ENCODE measurements at regions not wholly inside any gene's neighbourhood (a gene's known extent, or its start where the extent isn't known, plus 50 kb on each side); places are given as distances from the start of the nearest gene placed in this dataset.

DNA sequence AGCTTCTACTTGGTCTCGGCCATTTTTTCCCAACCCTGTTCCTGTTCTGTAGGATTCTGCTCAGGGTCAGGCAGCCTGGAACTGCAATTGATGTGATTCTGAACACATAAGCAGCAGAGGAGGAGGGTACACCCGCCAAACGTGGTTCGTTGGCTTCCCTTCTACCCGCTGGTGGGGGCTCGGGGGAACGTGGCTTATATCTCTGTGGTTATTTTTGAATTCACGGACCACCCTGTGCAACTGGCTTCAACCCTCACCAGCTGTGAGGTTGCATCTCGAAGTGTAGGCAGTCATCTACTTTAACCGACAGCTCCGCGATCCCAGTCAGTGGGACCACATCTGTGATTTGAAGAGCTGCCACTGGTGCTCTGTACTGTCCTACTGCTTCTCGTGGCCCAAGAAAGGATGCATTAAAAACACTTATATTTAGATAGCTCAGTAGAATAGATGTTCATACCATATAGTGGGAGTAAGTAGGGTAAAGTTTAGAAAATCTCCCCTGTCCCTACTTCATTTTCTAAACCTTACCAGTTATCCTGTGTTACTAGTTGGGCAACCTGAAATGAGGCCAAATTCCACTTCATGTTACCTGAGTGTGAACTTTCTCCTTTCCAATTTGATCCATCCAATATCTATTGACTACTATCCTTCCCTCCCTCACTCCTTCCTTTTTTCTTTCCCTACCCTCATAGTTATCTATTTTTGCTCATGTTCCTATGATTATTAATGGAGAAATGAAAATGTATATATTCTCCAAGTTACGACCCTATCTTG lies 80.4 kb upstream of the BCOR start:
- DNase-seq, result no peak
- Histone ChIP-seq H3K27me3 (ENCODE audit: control insufficient read depth, insufficient read depth, low read length) (peaks cover 3% of the 10 kb centered on the region), H3K9me3 (ENCODE audit: control insufficient read depth in 2 of 3, insufficient read depth in 1 of 3, low read length in 3 of 3) (no peaks in the 10 kb centered on the region), H3K9ac (ENCODE audit: low read length in 3 of 3) (no peak overlapping the region), H3K27ac (ENCODE audit: low read depth in 2 of 2, low read length in 2 of 2) (no peak overlapping the region), H3K4me1 (ENCODE audit: control insufficient read depth in 2 of 3, insufficient read depth in 2 of 3, low read depth in 1 of 3, low read length in 3 of 3) (peaks cover 0 to 15% (median 12%) of the 10 kb centered on the region in 3 donors), H3K36me3 (ENCODE audit: control insufficient read depth in 2 of 3, insufficient read depth in 3 of 3, low read length in 3 of 3) (no peaks in the 10 kb centered on the region), H3K4me3 (ENCODE audit: low read length in 3 of 3) (no peak overlapping the region)
- TF ChIP-seq, protein P1, sequence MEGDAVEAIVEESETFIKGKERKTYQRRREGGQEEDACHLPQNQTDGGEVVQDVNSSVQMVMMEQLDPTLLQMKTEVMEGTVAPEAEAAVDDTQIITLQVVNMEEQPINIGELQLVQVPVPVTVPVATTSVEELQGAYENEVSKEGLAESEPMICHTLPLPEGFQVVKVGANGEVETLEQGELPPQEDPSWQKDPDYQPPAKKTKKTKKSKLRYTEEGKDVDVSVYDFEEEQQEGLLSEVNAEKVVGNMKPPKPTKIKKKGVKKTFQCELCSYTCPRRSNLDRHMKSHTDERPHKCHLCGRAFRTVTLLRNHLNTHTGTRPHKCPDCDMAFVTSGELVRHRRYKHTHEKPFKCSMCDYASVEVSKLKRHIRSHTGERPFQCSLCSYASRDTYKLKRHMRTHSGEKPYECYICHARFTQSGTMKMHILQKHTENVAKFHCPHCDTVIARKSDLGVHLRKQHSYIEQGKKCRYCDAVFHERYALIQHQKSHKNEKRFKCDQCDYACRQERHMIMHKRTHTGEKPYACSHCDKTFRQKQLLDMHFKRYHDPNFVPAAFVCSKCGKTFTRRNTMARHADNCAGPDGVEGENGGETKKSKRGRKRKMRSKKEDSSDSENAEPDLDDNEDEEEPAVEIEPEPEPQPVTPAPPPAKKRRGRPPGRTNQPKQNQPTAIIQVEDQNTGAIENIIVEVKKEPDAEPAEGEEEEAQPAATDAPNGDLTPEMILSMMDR (IDR thresholded peaks at IDR 0.05; ENCODE audit: borderline replicate concordance, extremely low read depth, insufficient read depth), result no peak
- intact Hi-C loops (cut with DNase I), result no loop called here
- FAIRE-seq, result no peak

DNA sequence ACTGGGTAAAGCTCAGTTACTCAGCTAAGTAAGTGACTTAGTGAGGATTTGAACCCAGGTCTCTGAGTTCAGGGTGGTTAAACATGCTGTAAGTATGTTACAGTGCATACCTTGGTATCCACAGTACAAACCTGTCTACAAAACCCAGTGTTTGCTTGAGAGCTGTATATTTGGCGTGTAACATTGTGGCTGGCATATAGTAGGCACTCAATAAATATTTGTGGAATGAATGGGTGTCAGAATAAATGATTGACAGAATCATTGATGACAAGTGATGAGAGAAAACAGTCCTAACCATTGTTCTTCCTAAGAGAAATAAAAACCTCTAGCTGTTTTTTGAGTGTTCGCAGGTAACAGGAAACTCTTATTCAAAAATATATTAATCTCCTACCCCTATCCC lies 79.7 kb upstream of the BCOR start:
- DNase-seq (no peak), FAIRE-seq (no peak)
- Histone ChIP-seq H3K4me3 (ENCODE audit: low read length in 3 of 3) (peak overlapping the region in 2 of 3 donors; percentile 18 to 45), H3K4me1 (ENCODE audit: control insufficient read depth in 2 of 3, insufficient read depth in 2 of 3, low read depth in 1 of 3, low read length in 3 of 3) (peaks cover 0 to 15% (median 15%) of the 10 kb centered on the region in 3 donors), H3K36me3 (ENCODE audit: control insufficient read depth in 2 of 3, insufficient read depth in 3 of 3, low read length in 3 of 3) (no peaks in the 10 kb centered on the region), H3K27ac (ENCODE audit: low read depth in 2 of 2, low read length in 2 of 2) (peak overlapping the region; percentile 92 to 96), H3K9ac (ENCODE audit: low read length in 3 of 3) (peak overlapping the region in 1 of 3 donors; percentile 46), H3K9me3 (ENCODE audit: control insufficient read depth in 2 of 3, insufficient read depth in 1 of 3, low read length in 3 of 3) (no peaks in the 10 kb centered on the region), H3K27me3 (ENCODE audit: control insufficient read depth, insufficient read depth, low read length) (peaks cover 3% of the 10 kb centered on the region)
- TF ChIP-seq, protein P1 (IDR thresholded peaks at IDR 0.05; ENCODE audit: borderline replicate concordance, extremely low read depth, insufficient read depth), result no peak
- intact Hi-C loops (cut with DNase I), result no loop called here

GRCh38 chrX:40177117-40177430 lies 79.3 kb upstream of the BCOR start:
- DNase-seq, result peak in 2 of 5 donors; percentile 82 to 84
- Histone ChIP-seq H3K27ac (ENCODE audit: low read depth in 2 of 2, low read length in 2 of 2) (peak overlapping the region; percentile 92 to 96), H3K9me3 (ENCODE audit: control insufficient read depth in 2 of 3, insufficient read depth in 1 of 3, low read length in 3 of 3) (no peaks in the 10 kb centered on the region), H3K9ac (ENCODE audit: low read length in 3 of 3) (peak overlapping the region in 1 of 3 donors; percentile 46), H3K36me3 (ENCODE audit: control insufficient read depth in 2 of 3, insufficient read depth in 3 of 3, low read length in 3 of 3) (no peaks in the 10 kb centered on the region), H3K4me1 (ENCODE audit: control insufficient read depth in 2 of 3, insufficient read depth in 2 of 3, low read depth in 1 of 3, low read length in 3 of 3) (peaks cover 0 to 15% (median 15%) of the 10 kb centered on the region in 3 donors), H3K4me3 (ENCODE audit: low read length in 3 of 3) (peak overlapping the region in 2 of 3 donors; percentile 18 to 45), H3K27me3 (ENCODE audit: control insufficient read depth, insufficient read depth, low read length) (peaks cover 3% of the 10 kb centered on the region)
- intact Hi-C loops (cut with DNase I), result no loop called here
- TF ChIP-seq, protein P1 (IDR thresholded peaks at IDR 0.05; ENCODE audit: borderline replicate concordance, extremely low read depth, insufficient read depth), result no peak
- FAIRE-seq, result no peak

Measured in kidney (tissue), 13 donors.